GM10266 (cell line): ENCODE measurements at regions not wholly inside any gene's neighbourhood (a gene's known extent, or its start where the extent isn't known, plus 50 kb on each side); places are given as distances from the start of the nearest gene placed in this dataset.

Source experiments
- DNase-seq: peaks from one replicate; pipeline ENCODE4 v3.0.0; 2012; ENCODE audit errors: extremely low spot score
- CTCF ChIP-seq: IDR thresholded peaks from 2 replicates; pipeline ENCODE4 v1.5.1; 2012; ENCODE audit warnings: mild to moderate bottlenecking, low read depth; ENCODE audit not compliant: control insufficient read depth, insufficient read depth; ENCODE audit errors: missing control alignments

DNA sequence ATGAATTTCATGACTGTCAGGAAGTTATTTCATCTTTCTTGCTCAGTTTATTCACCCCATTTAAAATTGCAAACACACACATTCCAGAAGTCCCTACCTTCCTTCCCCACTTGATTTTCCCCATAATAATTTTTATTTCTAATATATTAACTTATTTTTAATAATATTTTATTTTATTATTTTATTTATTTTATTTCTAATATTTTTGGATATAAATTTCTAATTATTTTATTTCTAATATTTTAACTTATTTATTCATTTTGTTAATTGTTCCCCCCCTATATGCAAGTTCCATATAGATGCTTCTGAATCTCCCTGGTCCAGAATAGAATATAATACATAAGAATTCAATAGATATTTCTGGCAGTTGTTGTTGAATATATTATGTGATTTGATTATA lies 293.7 kb upstream of the CPEB2 start:
- no peak for DNase-seq
- TF ChIP-seq CTCF: no peak

DNA sequence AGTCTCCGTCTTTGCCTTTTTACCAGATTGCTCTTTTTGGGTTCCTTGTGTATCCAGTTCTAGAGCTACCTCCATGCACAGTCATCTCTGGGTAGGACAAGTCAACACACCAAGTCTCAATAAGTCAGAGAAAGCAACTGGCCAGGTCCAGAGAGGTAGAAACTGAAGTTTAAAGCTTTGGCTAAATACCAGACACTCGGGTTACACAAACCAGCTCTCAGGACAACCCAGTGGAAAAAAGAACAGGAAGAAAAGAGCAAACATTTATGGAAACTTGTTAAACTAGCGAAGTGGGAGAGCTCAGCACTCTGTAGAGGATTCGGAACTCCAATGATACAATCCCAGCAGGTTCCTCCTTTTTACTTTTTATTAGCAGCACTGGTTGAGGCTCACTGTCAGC lies 291.0 kb upstream of the CPEB2 start:
- no peak for TF ChIP-seq CTCF
- no peak for DNase-seq

GRCh38 chr4:14716691-14717090 lies 285.6 kb upstream of the CPEB2 start:
- TF ChIP-seq CTCF: no peak
- DNase-seq: no peak

DNA sequence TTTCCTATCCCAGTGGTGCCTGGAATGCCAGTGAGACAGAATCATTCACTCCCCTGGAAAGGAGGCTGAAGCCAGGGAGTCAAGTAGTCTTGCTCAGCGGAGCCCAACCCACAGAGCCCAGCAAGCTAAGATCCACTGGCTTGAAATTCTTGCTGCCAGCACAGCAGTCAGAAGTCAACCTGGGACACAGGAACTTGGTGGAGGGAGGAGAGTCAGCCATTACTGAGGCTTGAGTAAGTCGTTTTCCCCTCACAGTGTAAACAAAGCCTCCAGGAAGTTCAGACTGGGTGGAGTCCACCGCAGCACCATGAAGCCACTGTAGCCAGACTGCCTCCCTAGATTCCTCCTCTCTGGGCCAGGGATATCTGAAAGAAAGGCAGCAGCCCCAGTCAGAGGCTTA lies 283.2 kb upstream of the CPEB2 start:
- TF ChIP-seq CTCF: no peak
- DNase-seq: no peak

- DNase-seq: no peak
- TF ChIP-seq CTCF: no peak
Measured at GRCh38 chr4:14726441-14726840, 275.8 kb upstream of the CPEB2 start.

DNA sequence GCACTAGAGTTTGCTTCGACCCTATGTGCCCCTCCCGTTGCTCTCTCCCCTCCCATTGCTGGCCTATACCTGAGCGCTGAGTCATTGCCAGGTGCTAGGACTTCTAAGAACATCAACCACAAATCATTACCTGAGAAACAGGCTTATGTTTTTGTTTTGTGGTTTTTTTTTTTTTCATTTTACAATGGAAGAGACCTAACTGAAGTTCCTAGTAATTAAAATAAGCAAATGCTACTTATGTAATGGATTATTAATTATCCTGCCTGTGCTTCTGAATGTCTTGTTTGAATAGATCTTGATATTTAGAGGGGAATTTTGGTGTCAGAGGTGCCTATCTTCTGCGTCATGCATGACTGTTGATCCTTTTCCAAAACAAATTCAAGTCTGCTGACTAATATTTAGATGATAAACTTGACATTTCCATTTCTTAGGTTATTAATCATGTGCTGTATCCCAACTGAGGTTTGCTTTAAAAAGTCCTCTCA lies 275.4 kb upstream of the CPEB2 start:
- TF ChIP-seq CTCF: no peak
- DNase-seq: no peak

DNA sequence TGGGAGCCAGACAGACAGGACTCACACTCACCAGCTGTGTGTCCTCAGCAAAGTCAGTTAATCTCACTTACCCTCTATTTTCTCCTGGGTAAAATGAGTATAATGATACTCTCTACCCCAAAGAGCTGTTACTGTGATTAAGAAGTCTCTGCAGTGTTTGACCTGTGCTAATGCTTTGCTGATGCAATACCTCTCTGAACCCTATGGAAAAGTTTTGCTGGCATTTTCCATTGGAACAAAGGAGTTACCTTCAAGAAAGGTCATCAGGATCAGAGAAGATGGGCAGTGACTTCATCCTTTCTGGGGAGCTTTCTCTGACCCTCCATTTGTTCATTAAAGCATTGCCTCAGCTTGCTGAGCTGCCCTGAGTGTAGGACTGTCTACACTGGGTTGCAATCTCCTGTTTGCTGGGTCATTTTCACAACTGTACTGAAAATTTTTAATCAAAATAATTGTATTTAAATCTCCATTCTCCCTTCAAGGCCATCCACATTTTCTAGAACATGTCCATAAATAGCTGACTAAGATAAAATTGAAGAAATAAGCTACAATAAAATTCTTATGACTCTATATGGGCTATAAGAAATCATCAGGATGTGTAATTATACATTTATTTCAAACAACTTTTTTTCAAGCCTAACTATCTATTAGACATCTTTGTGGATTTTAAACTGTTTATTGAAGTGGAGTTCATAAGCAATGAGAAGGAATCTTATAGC lies 272.8 kb upstream of the CPEB2 start:
- DNase-seq: no peak
- no peak for TF ChIP-seq CTCF
